NT2/D1 (cell line): ENCODE measurements at regions not wholly inside any gene's neighbourhood (a gene's known extent, or its start where the extent isn't known, plus 50 kb on each side); places are given as distances from the start of the nearest gene placed in this dataset.
"Not testable (repeated sequence)": the region's sequence is repeated elsewhere in the genome, so short reads cannot be mapped to it uniquely, and the experiment has no call there.

Experiments
- YY1 ChIP-seq: IDR thresholded peaks from 2 replicates; pipeline ENCODE4 v1.6.1; 2011; ENCODE audit not compliant: insufficient read length, insufficient read depth
- ZNF274 ChIP-seq: IDR thresholded peaks from 2 replicates; pipeline ENCODE4 v1.6.1; 2011; ENCODE audit warnings: mild to moderate bottlenecking, low read depth, low read length

GRCh38 chr4:117922311-117922710 lies 112.0 kb upstream of the NDST3 start:
- TF ChIP-seq ZNF274, YY1: not testable (repeated sequence)
